ENCODE measurements at regions not wholly inside any gene's neighbourhood (a gene's known extent, or its start where the extent isn't known, plus 50 kb on each side); places are given as distances from the start of the nearest gene placed in this dataset.

- peaks cover 8% of the 10 kb centered on the region for H3K4me1 ChIP-seq (ENCODE audit: low read depth)
- DNase-seq, result no peak
- intact Hi-C loops (cut with DNase I, micrococcal nuclease), result loop anchor here in 1 of 2 donors (10.0 kb wide), 1 partner anchor 192 kb away; no protein-coding TSS in a partner anchor
- H3K9me3 ChIP-seq, result no peaks in the 10 kb centered on the region
- H3K4me3 ChIP-seq, result no peak overlapping the region
- ATAC-seq, result no peak
- H3K36me3 ChIP-seq (ENCODE audit: low read depth), result no peaks in the 10 kb centered on the region
- TF ChIP-seq CTCF (IDR thresholded peaks at IDR 0.05), result no peak
Measured at GRCh38 chr2:64836566-64836965, 152.6 kb upstream of the SLC1A4 start.

- peak; percentile 55 for ATAC-seq
- no peak for DNase-seq
- H3K36me3 ChIP-seq (ENCODE audit: low read depth), result no peaks in the 10 kb centered on the region
- no peaks in the 10 kb centered on the region for H3K9me3 ChIP-seq
- peaks cover 7% of the 10 kb centered on the region for H3K4me1 ChIP-seq (ENCODE audit: low read depth)
- intact Hi-C loops (cut with DNase I, micrococcal nuclease), result loop anchor here in 1 of 2 donors (10.0 kb wide), 1 partner anchor 192 kb away; no protein-coding TSS in a partner anchor
- H3K4me3 ChIP-seq, result no peak overlapping the region
- no peak for TF ChIP-seq CTCF (IDR thresholded peaks at IDR 0.05)
Measured at GRCh38 chr2:64837116-64837731, 152.0 kb upstream of the SLC1A4 start.

GRCh38 chr2:64837925-64838641 lies 151.1 kb upstream of the SLC1A4 start:
- H3K36me3 ChIP-seq (ENCODE audit: low read depth), result no peaks in the 10 kb centered on the region
- intact Hi-C loops (cut with DNase I, micrococcal nuclease), result loop anchor here in 1 of 2 donors (10.0 kb wide), 1 partner anchor 193 kb away; no protein-coding TSS in a partner anchor
- H3K9me3 ChIP-seq, result no peaks in the 10 kb centered on the region
- no peak overlapping the region for H3K4me3 ChIP-seq
- ATAC-seq, result peak; percentile 21
- peak; percentile 29 to 70 (median 36) for DNase-seq
- peaks cover 7% of the 10 kb centered on the region for H3K4me1 ChIP-seq (ENCODE audit: low read depth)
- no peak for TF ChIP-seq CTCF (IDR thresholded peaks at IDR 0.05)

GRCh38 chr2:64838817-64839216 lies 150.4 kb upstream of the SLC1A4 start:
- no peak for TF ChIP-seq CTCF (IDR thresholded peaks at IDR 0.05)
- H3K36me3 ChIP-seq (ENCODE audit: low read depth), result no peaks in the 10 kb centered on the region
- peak; percentile 51 to 81 (median 71) for DNase-seq
- H3K9me3 ChIP-seq, result no peaks in the 10 kb centered on the region
- ATAC-seq, result peak; percentile 87
- peaks cover 7% of the 10 kb centered on the region for H3K4me1 ChIP-seq (ENCODE audit: low read depth)
- intact Hi-C loops (cut with DNase I, micrococcal nuclease), result loop anchor here in 1 of 2 donors (10.0 kb wide), 1 partner anchor 194 kb away; no protein-coding TSS in a partner anchor
- H3K4me3 ChIP-seq, result no peak overlapping the region

- no peak overlapping the region for H3K4me3 ChIP-seq
- ATAC-seq (peak; percentile 9), DNase-seq (peak in 1 of 3 donors; percentile 22)
- H3K36me3 ChIP-seq (ENCODE audit: low read depth), result no peaks in the 10 kb centered on the region
- H3K9me3 ChIP-seq, result no peaks in the 10 kb centered on the region
- H3K4me1 ChIP-seq (ENCODE audit: low read depth), result peaks cover 7% of the 10 kb centered on the region
- intact Hi-C loops (cut with DNase I, micrococcal nuclease), result loop anchor here in 1 of 2 donors (10.0 kb wide), 1 partner anchor 195 kb away; no protein-coding TSS in a partner anchor
- no peak for TF ChIP-seq CTCF (IDR thresholded peaks at IDR 0.05)
Measured at GRCh38 chr2:64839844-64840243, 149.4 kb upstream of the SLC1A4 start.

All from mucosa of descending colon (tissue), 3 donors.